IPS-20b (cell line): ENCODE measurements at regions not wholly inside any gene's neighbourhood (a gene's known extent, or its start where the extent isn't known, plus 50 kb on each side); places are given as distances from the start of the nearest gene placed in this dataset.

Source experiments
- H3K27ac ChIP-seq: one replicate; pipeline ENCODE4 v1.5.1; 2013; ENCODE audit warnings: low read length
- H3K27me3 ChIP-seq: 2 replicates; pipeline ENCODE4 v1.6.1; 2013; ENCODE audit warnings: mild to moderate bottlenecking, low read length, inconsistent platforms; ENCODE audit not compliant: insufficient read depth
- H3K36me3 ChIP-seq: 2 replicates; pipeline ENCODE4 v1.6.1; 2013; ENCODE audit warnings: low read depth, mild to moderate bottlenecking, inconsistent platforms, low read length, moderate library complexity; ENCODE audit not compliant: insufficient read depth
- H3K4me1 ChIP-seq: 2 replicates; pipeline ENCODE4 v1.6.1; 2013; ENCODE audit warnings: mild to moderate bottlenecking, control low read depth, inconsistent platforms, low read length, moderate library complexity; ENCODE audit not compliant: insufficient read depth
- H3K4me3 ChIP-seq: 2 replicates; pipeline ENCODE4 v1.5.1; 2013; ENCODE audit warnings: mild to moderate bottlenecking, low read length, inconsistent platforms
- H3K9ac ChIP-seq: 2 replicates; pipeline ENCODE4 v1.6.1; 2013; ENCODE audit warnings: low read depth, mild to moderate bottlenecking, inconsistent platforms, low read length, moderate library complexity
- H3K9me3 ChIP-seq: 2 replicates; pipeline ENCODE4 v1.6.1; 2013; ENCODE audit warnings: mild to moderate bottlenecking, low read depth, low read length, inconsistent platforms; ENCODE audit not compliant: insufficient read depth

DNA sequence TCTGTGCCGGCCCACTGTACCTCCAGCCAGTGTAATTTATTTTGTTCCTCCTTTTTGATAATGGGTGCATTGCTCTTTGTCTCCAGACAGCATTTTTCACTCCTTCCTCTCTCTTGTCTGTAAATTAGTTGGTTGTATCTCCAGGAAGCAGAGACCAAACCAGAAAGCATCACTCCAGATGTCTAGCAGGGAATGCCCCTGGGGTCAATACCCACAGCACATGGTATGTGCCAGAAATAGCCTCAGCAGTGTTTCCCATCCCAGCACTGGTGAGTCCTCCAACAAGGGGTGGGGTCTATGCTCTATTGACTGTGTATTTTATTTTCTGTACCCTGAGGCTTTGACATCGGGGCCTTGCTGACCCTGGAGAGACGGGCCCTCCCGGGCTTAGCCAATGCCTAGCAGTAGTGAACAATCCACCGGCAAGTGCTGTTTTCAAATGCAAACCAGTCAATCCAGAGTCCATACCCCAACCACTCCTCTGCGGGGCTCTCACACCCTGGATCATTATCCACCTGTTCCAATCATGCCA, 50.2 kb upstream of the FZD10 start:
- Histone ChIP-seq H3K36me3 (no peaks in the 10 kb centered on the region), H3K4me3 (no peak overlapping the region), H3K4me1 (no peaks in the 10 kb centered on the region; the same call in 1 of the 2 replicates), H3K9me3 (no peaks in the 10 kb centered on the region), H3K27me3 (peaks cover 20% of the 10 kb centered on the region), H3K27ac (no peak overlapping the region), H3K9ac (no peak overlapping the region)
